ENCODE measurements at regions not wholly inside any gene's neighbourhood (a gene's known extent, or its start where the extent isn't known, plus 50 kb on each side); places are given as distances from the start of the nearest gene placed in this dataset.
"Not testable (repeated sequence)": the region's sequence is repeated elsewhere in the genome, so short reads cannot be mapped to it uniquely, and the experiment has no call there.

- no peak for DNase-seq (ENCODE audit: low spot score)
These were observed 1650.5 kb upstream of the LRRTM3 start for GRCh38 chr10:65275296-65275695.

GRCh38 chr10:65284495-65285041 lies 1641.3 kb upstream of the LRRTM3 start:
- no peak for DNase-seq (ENCODE audit: low spot score)

GRCh38 chr10:65285726-65286125 lies 1640.1 kb upstream of the LRRTM3 start:
- DNase-seq (ENCODE audit: low spot score), result not testable (repeated sequence)

GRCh38 chr10:65291286-65291685 lies 1634.5 kb upstream of the LRRTM3 start:
- no peak for DNase-seq (ENCODE audit: low spot score)

- DNase-seq (ENCODE audit: low spot score), result no peak
These were observed 1633.3 kb upstream of the LRRTM3 start for GRCh38 chr10:65292551-65292950.

- no peak for DNase-seq (ENCODE audit: low spot score)
These were observed 1631.5 kb upstream of the LRRTM3 start for GRCh38 chr10:65294329-65294728.

- no peak for DNase-seq (ENCODE audit: low spot score)
These were observed 1624.7 kb upstream of the LRRTM3 start for GRCh38 chr10:65301181-65301580.

- no peak for DNase-seq (ENCODE audit: low spot score)
These were observed 1619.6 kb upstream of the LRRTM3 start for GRCh38 chr10:65306201-65306600.

- no peak for DNase-seq (ENCODE audit: low spot score)
These were observed 1613.0 kb upstream of the LRRTM3 start for GRCh38 chr10:65312876-65313275.

GRCh38 chr10:65313406-65313805 lies 1612.4 kb upstream of the LRRTM3 start:
- no peak for DNase-seq (ENCODE audit: low spot score)

GRCh38 chr10:65314253-65314652 lies 1611.6 kb upstream of the LRRTM3 start:
- no peak for DNase-seq (ENCODE audit: low spot score)

GRCh38 chr10:65319493-65319892 lies 1606.3 kb upstream of the LRRTM3 start:
- DNase-seq (ENCODE audit: low spot score), result no peak

- no peak for DNase-seq (ENCODE audit: low spot score)
These were observed 1605.4 kb upstream of the LRRTM3 start for GRCh38 chr10:65320236-65321026.

- DNase-seq (ENCODE audit: low spot score), result no peak
These were observed 1602.0 kb upstream of the LRRTM3 start for GRCh38 chr10:65323802-65324201.

GRCh38 chr10:65325913-65326312 lies 1599.9 kb upstream of the LRRTM3 start:
- DNase-seq (ENCODE audit: low spot score), result no peak

- no peak for DNase-seq (ENCODE audit: low spot score)
These were observed 1597.3 kb upstream of the LRRTM3 start for GRCh38 chr10:65328486-65328885.

GRCh38 chr10:65335311-65335710 lies 1590.5 kb upstream of the LRRTM3 start:
- DNase-seq (ENCODE audit: low spot score), result no peak

GRCh38 chr10:65340340-65340739 lies 1585.5 kb upstream of the LRRTM3 start:
- DNase-seq (ENCODE audit: low spot score), result no peak

GRCh38 chr10:65341323-65341925 lies 1584.4 kb upstream of the LRRTM3 start:
- no peak for DNase-seq (ENCODE audit: low spot score)

GRCh38 chr10:65342245-65342644 lies 1583.6 kb upstream of the LRRTM3 start:
- DNase-seq (ENCODE audit: low spot score), result no peak

- DNase-seq (ENCODE audit: low spot score), result no peak
These were observed 1579.4 kb upstream of the LRRTM3 start for GRCh38 chr10:65346466-65346865.

GRCh38 chr10:65348637-65349036 lies 1577.2 kb upstream of the LRRTM3 start:
- no peak for DNase-seq (ENCODE audit: low spot score)

- no peak for DNase-seq (ENCODE audit: low spot score)
These were observed 1575.2 kb upstream of the LRRTM3 start for GRCh38 chr10:65350611-65351010.
